Skeletal muscle satellite cell (primary cell): ENCODE measurements at regions not wholly inside any gene's neighbourhood (a gene's known extent, or its start where the extent isn't known, plus 50 kb on each side); places are given as distances from the start of the nearest gene placed in this dataset.

ENCODE experiments used
- H3K27me3 ChIP-seq: 2 replicates; pipeline ENCODE4 v1.7.0; 2013; ENCODE audit warnings: low read length; ENCODE audit not compliant: control insufficient read depth, insufficient read depth
- H3K36me3 ChIP-seq: 2 replicates; pipeline ENCODE4 v1.7.0; 2013; ENCODE audit warnings: mild to moderate bottlenecking, control low read depth, low read length; ENCODE audit not compliant: insufficient read depth
- H3K4me1 ChIP-seq: 2 replicates; pipeline ENCODE4 v1.7.0; 2013; ENCODE audit warnings: low read length; ENCODE audit not compliant: control insufficient read depth, insufficient read depth
- H3K4me2 ChIP-seq: 2 replicates; pipeline ENCODE4 v1.7.0; 2013; ENCODE audit warnings: mild to moderate bottlenecking, low read length
- H3K4me3 ChIP-seq: 2 replicates; pipeline ENCODE4 v1.7.0; 2013; ENCODE audit warnings: low read length
- H3K9ac ChIP-seq: 2 replicates; pipeline ENCODE4 v1.7.0; 2013; ENCODE audit warnings: mild to moderate bottlenecking, low read depth, low read length, moderate library complexity
- H3K9me3 ChIP-seq: replicated peaks from 2 replicates; pipeline ENCODE4 v1.7.0; 2013; ENCODE audit warnings: mild to moderate bottlenecking, control low read depth, low read length

- Histone ChIP-seq H3K4me2 (no peak overlapping the region), H3K9ac (no peak overlapping the region), H3K4me1 (no peaks in the 10 kb centered on the region), H3K9me3 (peaks cover 6% of the 10 kb centered on the region), H3K4me3 (no peak overlapping the region), H3K36me3 (no peaks in the 10 kb centered on the region), H3K27me3 (no peaks in the 10 kb centered on the region)
Measured at GRCh38 chr2:16250886-16251285, 310.5 kb downstream of the MYCN start.

- Histone ChIP-seq H3K4me1 (no peaks in the 10 kb centered on the region), H3K27me3 (no peaks in the 10 kb centered on the region), H3K4me3 (no peak overlapping the region), H3K4me2 (no peak overlapping the region), H3K9ac (no peak overlapping the region), H3K36me3 (no peaks in the 10 kb centered on the region), H3K9me3 (peaks cover 6% of the 10 kb centered on the region)
Measured at GRCh38 chr2:16250466-16250865, 310.1 kb downstream of the MYCN start.

GRCh38 chr2:16250056-16250425 is 309.7 kb downstream of the MYCN start:
- Histone ChIP-seq H3K9me3 (peaks cover 8% of the 10 kb centered on the region), H3K9ac (no peak overlapping the region), H3K27me3 (no peaks in the 10 kb centered on the region), H3K4me2 (no peak overlapping the region), H3K4me3 (no peak overlapping the region), H3K4me1 (no peaks in the 10 kb centered on the region), H3K36me3 (no peaks in the 10 kb centered on the region)

- no peak overlapping the region for H3K4me2 ChIP-seq
- H3K27me3 ChIP-seq: no peaks in the 10 kb centered on the region
- H3K9ac ChIP-seq: no peak overlapping the region
- no peaks in the 10 kb centered on the region for H3K4me1 ChIP-seq
- no peak overlapping the region for H3K4me3 ChIP-seq
- H3K36me3 ChIP-seq: no peaks in the 10 kb centered on the region
- H3K9me3 ChIP-seq: peaks cover 7% of the 10 kb centered on the region
Measured at GRCh38 chr2:16249246-16250055, 309.1 kb downstream of the MYCN start.

- H3K4me1 ChIP-seq: no peaks in the 10 kb centered on the region
- peaks cover 7% of the 10 kb centered on the region for H3K9me3 ChIP-seq
- H3K4me3 ChIP-seq: no peak overlapping the region
- H3K9ac ChIP-seq: no peak overlapping the region
- no peaks in the 10 kb centered on the region for H3K27me3 ChIP-seq
- no peaks in the 10 kb centered on the region for H3K36me3 ChIP-seq
- no peak overlapping the region for H3K4me2 ChIP-seq
Measured at GRCh38 chr2:16248571-16249105, 308.3 kb downstream of the MYCN start.

GRCh38 chr2:16247326-16248122 is 307.2 kb downstream of the MYCN start:
- Histone ChIP-seq H3K4me1 (no peaks in the 10 kb centered on the region), H3K9me3 (peaks cover 7% of the 10 kb centered on the region), H3K4me3 (no peak overlapping the region), H3K36me3 (no peaks in the 10 kb centered on the region), H3K9ac (no peak overlapping the region), H3K4me2 (no peak overlapping the region), H3K27me3 (no peaks in the 10 kb centered on the region)

GRCh38 chr2:16246911-16247310 is 306.6 kb downstream of the MYCN start:
- Histone ChIP-seq H3K4me2 (no peak overlapping the region), H3K4me1 (no peaks in the 10 kb centered on the region), H3K36me3 (no peaks in the 10 kb centered on the region), H3K9me3 (peaks cover 7% of the 10 kb centered on the region), H3K27me3 (no peaks in the 10 kb centered on the region), H3K4me3 (no peak overlapping the region), H3K9ac (no peak overlapping the region)

GRCh38 chr2:16246281-16246850 is 306.0 kb downstream of the MYCN start:
- Histone ChIP-seq H3K4me2 (no peak overlapping the region), H3K9ac (no peak overlapping the region), H3K4me3 (no peak overlapping the region), H3K27me3 (no peaks in the 10 kb centered on the region), H3K4me1 (no peaks in the 10 kb centered on the region), H3K36me3 (no peaks in the 10 kb centered on the region), H3K9me3 (peaks cover 7% of the 10 kb centered on the region)

- no peak overlapping the region for H3K9ac ChIP-seq
- peaks cover 7% of the 10 kb centered on the region for H3K9me3 ChIP-seq
- no peaks in the 10 kb centered on the region for H3K27me3 ChIP-seq
- no peaks in the 10 kb centered on the region for H3K36me3 ChIP-seq
- H3K4me1 ChIP-seq: no peaks in the 10 kb centered on the region
- H3K4me2 ChIP-seq: no peak overlapping the region
- no peak overlapping the region for H3K4me3 ChIP-seq
Measured at GRCh38 chr2:16245481-16246054, 305.2 kb downstream of the MYCN start.

GRCh38 chr2:16244966-16245320 is 304.6 kb downstream of the MYCN start:
- Histone ChIP-seq H3K9ac (no peak overlapping the region), H3K27me3 (no peaks in the 10 kb centered on the region)

More at GRCh38 chr2:16244966-16245320, 304.6 kb downstream of the MYCN start:
- H3K4me3 ChIP-seq: no peak overlapping the region
- no peaks in the 10 kb centered on the region for H3K4me1 ChIP-seq
- H3K9me3 ChIP-seq: peaks cover 7% of the 10 kb centered on the region
- H3K4me2 ChIP-seq: no peak overlapping the region
- H3K36me3 ChIP-seq: no peaks in the 10 kb centered on the region
